Karpas-422 (cell line): ENCODE measurements at regions not wholly inside any gene's neighbourhood (a gene's known extent, or its start where the extent isn't known, plus 50 kb on each side); places are given as distances from the start of the nearest gene placed in this dataset.
A peak's percentile ranks its signal among the peaks of the same experiment; 100 is the strongest.

Source experiments
- DNase-seq: peaks from one replicate; pipeline ENCODE4 v3.0.0-alpha.2; 2015
- H2AFZ ChIP-seq: fragments of 200-600 bp; sonication (generic); 2 replicates; pipeline ENCODE4 v1.6.1; 2014; ENCODE audit warnings: antibody characterized with exemption, low read length, mixed read lengths
- H3K27ac ChIP-seq: fragments of 200-600 bp; sonication (generic); 2 replicates; pipeline ENCODE4 v1.5.1; 2014; ENCODE audit warnings: mild to moderate bottlenecking, low read length, moderate library complexity
- H3K27me3 ChIP-seq: fragments of 200-600 bp; sonication (generic); 2 replicates; pipeline ENCODE4 v1.6.1; 2014; ENCODE audit warnings: low read length, mixed read lengths
- H3K36me3 ChIP-seq: fragments of 200-600 bp; sonication (generic); 2 replicates; pipeline ENCODE4 v1.6.1; 2014; ENCODE audit warnings: low read length, mixed read lengths; ENCODE audit not compliant: insufficient read depth
- H3K4me1 ChIP-seq: fragments of 200-600 bp; sonication (generic); 2 replicates; pipeline ENCODE4 v1.6.1; 2014; ENCODE audit warnings: mild to moderate bottlenecking, low read length, mixed read lengths
- H3K4me2 ChIP-seq: fragments of 200-600 bp; sonication (generic); 2 replicates; pipeline ENCODE4 v1.6.1; 2014; ENCODE audit warnings: low read length, low read depth, mild to moderate bottlenecking; ENCODE audit not compliant: poor library complexity, severe bottlenecking
- H3K4me3 ChIP-seq: fragments of 200-600 bp; sonication (generic); 2 replicates; pipeline ENCODE4 v1.5.1; 2014; ENCODE audit warnings: mild to moderate bottlenecking, antibody characterized with exemption, low read length, mixed read lengths
- H3K79me2 ChIP-seq: fragments of 200-600 bp; sonication (generic); 2 replicates; pipeline ENCODE4 v1.6.1; 2014; ENCODE audit warnings: mild to moderate bottlenecking, low read length, mixed read lengths
- H3K9ac ChIP-seq: fragments of 200-600 bp; sonication (generic); 2 replicates; pipeline ENCODE4 v1.6.0; 2014; ENCODE audit warnings: low read length
- H3K9me2 ChIP-seq: fragments of 200-600 bp; sonication (generic), shearing (Covaris generic); replicated peaks from 2 replicates; pipeline ENCODE4 v1.6.0; 2014; ENCODE audit warnings: mild to moderate bottlenecking, low read length, moderate library complexity; ENCODE audit not compliant: insufficient read depth
- H3K9me3 ChIP-seq: fragments of 300-700, 200-600 bp; sonication (generic); 2 replicates; pipeline ENCODE4 v1.6.1; 2014; ENCODE audit warnings: low read length, mixed read lengths
- H4K20me1 ChIP-seq: fragments of 200-600 bp; sonication (generic); 2 replicates; pipeline ENCODE4 v1.6.1; 2014; ENCODE audit warnings: mild to moderate bottlenecking, antibody characterized with exemption, low read length, low read depth; ENCODE audit not compliant: insufficient read depth

GRCh38 chr20:6613280-6613861 lies 154.1 kb upstream of the BMP2 start:
- no peaks in the 10 kb centered on the region for H3K79me2 ChIP-seq
- H2AFZ ChIP-seq: no peak overlapping the region
- H3K4me1 ChIP-seq: no peaks in the 10 kb centered on the region

GRCh38 chr20:6612606-6612923 lies 154.9 kb upstream of the BMP2 start:
- Histone ChIP-seq H3K4me3 (no peak overlapping the region), H3K9ac (no peak overlapping the region), H3K9me3 (no peaks in the 10 kb centered on the region), H4K20me1 (no peaks in the 10 kb centered on the region), H3K79me2 (no peaks in the 10 kb centered on the region), H3K4me2 (no peak overlapping the region), H2AFZ (no peak overlapping the region), H3K27ac (no peak overlapping the region), H3K36me3 (no peaks in the 10 kb centered on the region), H3K27me3 (no peaks in the 10 kb centered on the region), H3K4me1 (no peaks in the 10 kb centered on the region), H3K9me2 (no peaks in the 10 kb centered on the region)
- DNase-seq: no peak

More at GRCh38 chr20:6613280-6613861, 154.1 kb upstream of the BMP2 start:
- Histone ChIP-seq H3K4me3 (no peak overlapping the region), H3K9me2 (no peaks in the 10 kb centered on the region), H3K36me3 (no peaks in the 10 kb centered on the region), H3K9me3 (no peaks in the 10 kb centered on the region), H3K4me2 (no peak overlapping the region), H3K27me3 (no peaks in the 10 kb centered on the region), H3K27ac (no peak overlapping the region), H4K20me1 (no peaks in the 10 kb centered on the region), H3K9ac (no peak overlapping the region)
- DNase-seq: no peak

- H3K4me3 ChIP-seq: no peak overlapping the region
- no peaks in the 10 kb centered on the region for H3K36me3 ChIP-seq
- H3K9ac ChIP-seq: no peak overlapping the region
- no peaks in the 10 kb centered on the region for H3K27me3 ChIP-seq
- no peak for DNase-seq
- H3K4me2 ChIP-seq: no peak overlapping the region
- H2AFZ ChIP-seq: no peak overlapping the region
- no peaks in the 10 kb centered on the region for H4K20me1 ChIP-seq
- no peaks in the 10 kb centered on the region for H3K4me1 ChIP-seq
- no peaks in the 10 kb centered on the region for H3K9me3 ChIP-seq
- H3K79me2 ChIP-seq: no peaks in the 10 kb centered on the region
- H3K27ac ChIP-seq: no peak overlapping the region
- no peaks in the 10 kb centered on the region for H3K9me2 ChIP-seq
Measured at GRCh38 chr20:6611911-6612605, 155.4 kb upstream of the BMP2 start.

GRCh38 chr20:6606651-6607050 lies 160.8 kb upstream of the BMP2 start:
- H3K79me2 ChIP-seq: no peaks in the 10 kb centered on the region
- H3K9ac ChIP-seq: no peak overlapping the region
- no peak overlapping the region for H3K4me2 ChIP-seq
- no peaks in the 10 kb centered on the region for H3K9me3 ChIP-seq
- H3K9me2 ChIP-seq: no peaks in the 10 kb centered on the region
- no peaks in the 10 kb centered on the region for H3K4me1 ChIP-seq
- no peak overlapping the region for H2AFZ ChIP-seq
- H3K4me3 ChIP-seq: no peak overlapping the region
- H4K20me1 ChIP-seq: no peaks in the 10 kb centered on the region
- H3K36me3 ChIP-seq: no peaks in the 10 kb centered on the region
- no peak for DNase-seq
- no peak overlapping the region for H3K27ac ChIP-seq
- H3K27me3 ChIP-seq: no peaks in the 10 kb centered on the region

- no peaks in the 10 kb centered on the region for H3K9me2 ChIP-seq
- no peaks in the 10 kb centered on the region for H4K20me1 ChIP-seq
- no peak overlapping the region for H3K4me3 ChIP-seq
- no peaks in the 10 kb centered on the region for H3K4me1 ChIP-seq
- no peak overlapping the region for H3K9ac ChIP-seq
- no peak overlapping the region for H3K4me2 ChIP-seq
- H3K9me3 ChIP-seq: no peaks in the 10 kb centered on the region
- no peak overlapping the region for H2AFZ ChIP-seq
- DNase-seq: no peak
- H3K36me3 ChIP-seq: no peaks in the 10 kb centered on the region
- H3K79me2 ChIP-seq: no peaks in the 10 kb centered on the region
- no peaks in the 10 kb centered on the region for H3K27me3 ChIP-seq
- no peak overlapping the region for H3K27ac ChIP-seq
Measured at GRCh38 chr20:6605055-6605935, 162.2 kb upstream of the BMP2 start.

GRCh38 chr20:6604179-6604578 lies 163.3 kb upstream of the BMP2 start:
- Histone ChIP-seq H3K4me3 (no peak overlapping the region), H4K20me1 (no peaks in the 10 kb centered on the region), H3K27me3 (no peaks in the 10 kb centered on the region), H3K9me2 (no peaks in the 10 kb centered on the region), H3K36me3 (no peaks in the 10 kb centered on the region), H3K9ac (no peak overlapping the region), H3K9me3 (no peaks in the 10 kb centered on the region), H3K27ac (no peak overlapping the region), H2AFZ (no peak overlapping the region), H3K4me2 (no peak overlapping the region), H3K4me1 (no peaks in the 10 kb centered on the region), H3K79me2 (no peaks in the 10 kb centered on the region)
- peak; percentile 2 for DNase-seq

DNA sequence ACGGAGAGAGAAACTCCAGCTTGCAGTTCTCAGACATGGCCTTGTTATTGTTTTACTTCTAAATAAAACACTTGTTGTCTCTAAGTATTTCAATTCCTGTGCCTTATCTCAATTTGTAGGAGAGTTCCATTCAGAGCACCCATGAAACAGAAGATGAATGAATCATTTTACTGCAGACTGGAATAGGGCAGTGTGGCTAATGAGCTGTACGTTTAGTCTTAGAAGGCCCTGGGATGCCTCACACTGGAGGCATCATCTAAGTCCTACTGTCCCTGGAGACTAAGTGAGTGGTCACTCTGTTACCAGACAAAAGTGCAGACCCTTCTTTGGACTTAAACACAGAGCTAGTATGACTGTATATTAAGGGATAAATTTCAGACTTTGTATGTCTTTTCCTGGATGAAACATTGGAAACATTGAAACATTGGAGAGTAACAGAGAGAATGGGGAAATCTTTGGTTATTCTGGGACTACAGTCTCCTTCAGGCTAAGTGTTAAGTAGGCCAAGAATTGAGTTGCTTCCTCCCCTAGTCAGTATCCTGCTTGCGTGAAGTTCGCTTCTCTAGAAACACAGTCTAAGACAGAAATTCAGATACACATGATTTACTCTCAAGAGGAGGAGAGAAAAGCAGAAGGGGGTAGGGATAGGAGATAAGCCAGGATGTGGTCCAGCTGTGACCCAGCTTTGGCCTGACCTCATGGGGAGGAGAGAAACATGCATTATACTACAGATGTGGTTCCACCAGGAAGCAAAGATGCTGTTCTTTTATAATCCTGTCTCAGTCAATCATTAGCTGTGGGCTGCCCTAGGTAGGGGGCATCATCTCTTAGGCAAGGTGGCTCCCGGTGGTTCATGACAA lies 167.4 kb upstream of the BMP2 start:
- Histone ChIP-seq H4K20me1 (no peaks in the 10 kb centered on the region), H3K4me3 (no peak overlapping the region), H3K27me3 (no peaks in the 10 kb centered on the region), H3K9me2 (0 out of 2 replicates have a peak, but pooled peaks cover 3% of the 10 kb centered on the region), H2AFZ (no peak overlapping the region), H3K9ac (no peak overlapping the region), H3K9me3 (no peaks in the 10 kb centered on the region), H3K79me2 (no peaks in the 10 kb centered on the region), H3K36me3 (no peaks in the 10 kb centered on the region), H3K4me2 (no peak overlapping the region), H3K27ac (no peak overlapping the region), H3K4me1 (no peaks in the 10 kb centered on the region)
- peak; percentile 15 for DNase-seq
